ENCODE measurements at regions not wholly inside any gene's neighbourhood (a gene's known extent, or its start where the extent isn't known, plus 50 kb on each side); places are given as distances from the start of the nearest gene placed in this dataset.

- DNase-seq (ENCODE audit: insufficient read length, low spot score) (no peak), FAIRE-seq (no peak)
- no peak for TF ChIP-seq CTCF (IDR thresholded peaks at IDR 0.05; ENCODE audit: insufficient read depth, missing control alignments)
Measured at GRCh38 chr4:103923551-103923950, 203.8 kb upstream of the TACR3 start.

GRCh38 chr4:103918214-103918613, 198.4 kb upstream of the TACR3 start:
- no peak for DNase-seq (ENCODE audit: insufficient read length, low spot score)
- FAIRE-seq, result no peak
- no peak for TF ChIP-seq CTCF (IDR thresholded peaks at IDR 0.05; ENCODE audit: insufficient read depth, missing control alignments)

GRCh38 chr4:103915224-103915869, 195.6 kb upstream of the TACR3 start:
- no peak for DNase-seq (ENCODE audit: insufficient read length, low spot score)
- TF ChIP-seq CTCF (IDR thresholded peaks at IDR 0.05; ENCODE audit: insufficient read depth, missing control alignments), result peak; percentile 75
- FAIRE-seq, result peak; percentile 41

- DNase-seq (ENCODE audit: insufficient read length, low spot score) (no peak), FAIRE-seq (no peak)
- no peak for TF ChIP-seq CTCF (IDR thresholded peaks at IDR 0.05; ENCODE audit: insufficient read depth, missing control alignments)
Measured at GRCh38 chr4:103907414-103907813, 187.6 kb upstream of the TACR3 start.

GRCh38 chr4:103904123-103904522, 184.3 kb upstream of the TACR3 start:
- FAIRE-seq, result no peak
- DNase-seq (ENCODE audit: insufficient read length, low spot score), result no peak
- no peak for TF ChIP-seq CTCF (IDR thresholded peaks at IDR 0.05; ENCODE audit: insufficient read depth, missing control alignments)

- FAIRE-seq (no peak), DNase-seq (ENCODE audit: insufficient read length, low spot score) (no peak)
- TF ChIP-seq CTCF (IDR thresholded peaks at IDR 0.05; ENCODE audit: insufficient read depth, missing control alignments), result no peak
Measured at GRCh38 chr4:103902730-103903129, 182.9 kb upstream of the TACR3 start.

GRCh38 chr4:103895876-103896465, 176.2 kb upstream of the TACR3 start:
- FAIRE-seq (no peak), DNase-seq (ENCODE audit: insufficient read length, low spot score) (no peak)
- no peak for TF ChIP-seq CTCF (IDR thresholded peaks at IDR 0.05; ENCODE audit: insufficient read depth, missing control alignments)

Data from D721Med (cell line).